NCI-H1417 (cell line): ENCODE measurements at regions not wholly inside any gene's neighbourhood (a gene's known extent, or its start where the extent isn't known, plus 50 kb on each side); places are given as distances from the start of the nearest gene placed in this dataset.

ENCODE experiments used
- DNase-seq, 3 experiments: peaks; one replicate each; lab custom pipeline; 2025; lab: John Stamatoyannopoulos, UW

GRCh38 chr1:98330224-98330623 is 331.3 kb upstream of the SNX7 start:
- no peak for DNase-seq

GRCh38 chr1:98328855-98329254 is 332.7 kb upstream of the SNX7 start:
- no peak for DNase-seq

- no peak for DNase-seq
Observed at GRCh38 chr1:98327220-98327861, 334.2 kb upstream of the SNX7 start.

- no peak for DNase-seq
Observed at GRCh38 chr1:98325646-98326440, 335.7 kb upstream of the SNX7 start.

GRCh38 chr1:98323906-98324358 is 337.6 kb upstream of the SNX7 start:
- DNase-seq = no peak

- no peak for DNase-seq
Observed at GRCh38 chr1:98323388-98323787, 338.1 kb upstream of the SNX7 start.

GRCh38 chr1:98322966-98323365 is 338.6 kb upstream of the SNX7 start:
- no peak for DNase-seq

- DNase-seq = peak in 1 of 3 experiments; percentile 13
Observed at GRCh38 chr1:98322086-98322485, 339.4 kb upstream of the SNX7 start.

GRCh38 chr1:98321191-98321590 is 340.3 kb upstream of the SNX7 start:
- no peak for DNase-seq

- DNase-seq = no peak
Observed at GRCh38 chr1:98316286-98316905, 345.1 kb upstream of the SNX7 start.

- no peak for DNase-seq
Observed at GRCh38 chr1:98315309-98315708, 346.2 kb upstream of the SNX7 start.

- no peak for DNase-seq
Observed at GRCh38 chr1:98314601-98315000, 346.9 kb upstream of the SNX7 start.

- no peak for DNase-seq
Observed at GRCh38 chr1:98306517-98307089, 354.9 kb upstream of the SNX7 start.

GRCh38 chr1:98305362-98305761 is 356.2 kb upstream of the SNX7 start:
- DNase-seq = no peak

- DNase-seq = no peak
Observed at GRCh38 chr1:98304888-98305287, 356.6 kb upstream of the SNX7 start.

- DNase-seq = no peak
Observed at GRCh38 chr1:98299861-98300260, 361.7 kb upstream of the SNX7 start.

- peak in 1 of 3 experiments; percentile 50 for DNase-seq
Observed at GRCh38 chr1:98299313-98299712, 362.2 kb upstream of the SNX7 start.

GRCh38 chr1:98298319-98298718 is 363.2 kb upstream of the SNX7 start:
- no peak for DNase-seq

- no peak for DNase-seq
Observed at GRCh38 chr1:98296681-98297080, 364.8 kb upstream of the SNX7 start.

- DNase-seq = no peak
Observed at GRCh38 chr1:98294127-98294526, 367.4 kb upstream of the SNX7 start.

- peak in 1 of 3 experiments; percentile 20 for DNase-seq
Observed at GRCh38 chr1:98292994-98293393, 368.5 kb upstream of the SNX7 start.

- no peak for DNase-seq
Observed at GRCh38 chr1:98289311-98289710, 368.5 kb upstream of the DPYD start.

- no peak for DNase-seq
Observed at GRCh38 chr1:98288494-98288893, 367.7 kb upstream of the DPYD start.
